Stomach (tissue), 8 donors: ENCODE measurements at regions not wholly inside any gene's neighbourhood (a gene's known extent, or its start where the extent isn't known, plus 50 kb on each side); places are given as distances from the start of the nearest gene placed in this dataset.

ENCODE experiments used
- DNase-seq, 2 donors: peaks; one replicate each; pipeline versions ENCODE4 v3.0.0 to v3.0.0-alpha.2; 2013 to 2019
- H3K27ac ChIP-seq, 5 donors: fragments of 200-600 bp in 4 of 5; sonication (generic) in 4 of 5; one replicate each; pipeline ENCODE4 v1.5.1; 2013 to 2019; ENCODE audit warnings: mild to moderate bottlenecking in 1 of 5, moderate library complexity in 1 of 5
- H3K27me3 ChIP-seq, 3 donors: fragments of 200-600 bp; sonication (generic); one replicate each; pipeline ENCODE4 v1.5.1; 2017 to 2019; ENCODE audit warnings: mixed run types in 1 of 3
- H3K36me3 ChIP-seq, 4 donors: fragments of 200-600 bp; sonication (generic); 1 replicate in 3 of 4; 2 replicates in 1 of 4; pipeline ENCODE4 v1.5.1; 2016 to 2019
- H3K4me1 ChIP-seq, 4 donors: fragments of 200-600 bp; sonication (generic); one replicate each; pipeline ENCODE4 v1.5.1; 2016 to 2019
- H3K4me3 ChIP-seq, 4 donors: fragments of 200-600 bp; sonication (generic) in 3 of 4; one replicate each; pipeline ENCODE4 v1.5.1; 2016 to 2019; ENCODE audit warnings: mild to moderate bottlenecking in 1 of 4
- H3K9me3 ChIP-seq, 4 donors: fragments of 200-600 bp; sonication (generic); one replicate each; pipeline ENCODE4 v1.5.1; 2016 to 2019
- EP300 ChIP-seq: sonication (generic); formaldehyde crosslinking; IDR thresholded peaks from one replicate; pipeline ENCODE4 v1.6.1; 2017; ENCODE audit warnings: antibody characterized with exemption
- POLR2A ChIP-seq, 4 donors: fragments of 450-650 bp; IDR thresholded peaks; one replicate each; pipeline ENCODE4 v1.6.1; 2016; ENCODE audit warnings: antibody characterized with exemption in 4 of 4, control low read depth in 2 of 4, mild to moderate bottlenecking in 1 of 4, moderate library complexity in 1 of 4
- POLR2AphosphoS5 ChIP-seq, 3 donors: sonication (generic); formaldehyde crosslinking; IDR thresholded peaks; one replicate each; pipeline ENCODE4 v1.6.1; 2016; ENCODE audit warnings: antibody characterized with exemption in 3 of 3
- WGBS, 5 donors: extraction: QIAGEN DNeasy Blood & Tissue Kit in 3 of 5; methylation state at CpG; one replicate each; pipeline versions ENCODE4 v1.1.5 to v1.1.7; 2013 to 2018; 5-methylcytosine and 5-hydroxymethylcytosine counted together
- intact Hi-C: fragments of 100-400 bp; cut with DNase I; formaldehyde crosslinking; loops from one replicate; pipeline ENCODE4 v1.15.1; 2023; ENCODE audit warnings: low total_unique reads
- TF ChIP-seq, protein P1 (sequence below), 7 experiments: fragments of 450-650 bp in 4 of 7; fragments of 200-600 bp in 3 of 7; sonication (generic) in 3 of 7; IDR thresholded peaks; one replicate each; pipeline ENCODE4 v1.5.1; 2016 to 2019; ENCODE audit warnings: antibody characterized with exemption in 7 of 7, control low read depth in 2 of 7, mild to moderate bottlenecking in 1 of 7
- donor health status: healthy with polysubstance abuse.
- donor health status: Bipolar disorder and iron deficiency.
- donor health status: healthy.

DNA sequence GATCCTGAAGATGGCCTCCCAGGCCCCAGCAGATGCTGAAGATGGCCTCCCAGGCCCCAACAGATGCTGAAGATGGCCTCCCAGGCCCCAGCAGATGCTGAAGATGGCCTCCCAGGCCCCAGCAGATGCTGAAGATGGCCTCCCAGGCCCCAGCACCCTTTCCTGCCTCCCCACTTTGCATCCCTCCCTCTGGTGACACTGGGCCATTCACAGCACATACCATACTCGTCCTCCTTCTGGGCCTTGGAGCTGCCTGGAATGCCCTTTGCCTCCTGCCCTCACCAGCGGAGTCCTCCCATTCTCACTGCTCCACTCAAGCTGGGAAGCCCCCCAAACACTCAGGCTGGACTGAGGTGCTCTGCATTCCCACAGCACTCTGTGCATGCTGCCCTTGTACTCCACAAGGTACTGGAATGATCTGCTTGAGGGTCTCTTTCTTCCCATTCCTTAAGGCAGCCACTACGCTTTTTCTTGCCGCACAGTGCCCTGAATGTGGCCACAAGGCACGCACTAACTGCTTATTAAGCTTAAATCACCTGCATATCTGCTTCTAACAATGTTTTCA lies 550.0 kb downstream of the BNC2 start:
- intact Hi-C loops, result no loop called here
- no peak overlapping the region for H3K4me3 ChIP-seq
- no peaks in the 10 kb centered on the region for H3K9me3 ChIP-seq
- no peaks in the 10 kb centered on the region for H3K36me3 ChIP-seq
- no peak overlapping the region for H3K27ac ChIP-seq
- WGBS, 5 donors, result 84 to 93% (median 90%) methylated on average over 5 of the region's 5 CpGs
- H3K27me3 ChIP-seq, result no peaks in the 10 kb centered on the region
- TF ChIP-seq POLR2A (IDR thresholded peaks at IDR 0.05), result no peak
- no peak for TF ChIP-seq EP300
- TF ChIP-seq, protein P1, sequence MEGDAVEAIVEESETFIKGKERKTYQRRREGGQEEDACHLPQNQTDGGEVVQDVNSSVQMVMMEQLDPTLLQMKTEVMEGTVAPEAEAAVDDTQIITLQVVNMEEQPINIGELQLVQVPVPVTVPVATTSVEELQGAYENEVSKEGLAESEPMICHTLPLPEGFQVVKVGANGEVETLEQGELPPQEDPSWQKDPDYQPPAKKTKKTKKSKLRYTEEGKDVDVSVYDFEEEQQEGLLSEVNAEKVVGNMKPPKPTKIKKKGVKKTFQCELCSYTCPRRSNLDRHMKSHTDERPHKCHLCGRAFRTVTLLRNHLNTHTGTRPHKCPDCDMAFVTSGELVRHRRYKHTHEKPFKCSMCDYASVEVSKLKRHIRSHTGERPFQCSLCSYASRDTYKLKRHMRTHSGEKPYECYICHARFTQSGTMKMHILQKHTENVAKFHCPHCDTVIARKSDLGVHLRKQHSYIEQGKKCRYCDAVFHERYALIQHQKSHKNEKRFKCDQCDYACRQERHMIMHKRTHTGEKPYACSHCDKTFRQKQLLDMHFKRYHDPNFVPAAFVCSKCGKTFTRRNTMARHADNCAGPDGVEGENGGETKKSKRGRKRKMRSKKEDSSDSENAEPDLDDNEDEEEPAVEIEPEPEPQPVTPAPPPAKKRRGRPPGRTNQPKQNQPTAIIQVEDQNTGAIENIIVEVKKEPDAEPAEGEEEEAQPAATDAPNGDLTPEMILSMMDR (IDR thresholded peaks at IDR 0.05), result no peak
- no peak for TF ChIP-seq POLR2AphosphoS5 (IDR thresholded peaks at IDR 0.05)
- DNase-seq, result no peak
- H3K4me1 ChIP-seq, result peaks cover 0 to 7% (median 0%) of the 10 kb centered on the region in 4 donors

DNA sequence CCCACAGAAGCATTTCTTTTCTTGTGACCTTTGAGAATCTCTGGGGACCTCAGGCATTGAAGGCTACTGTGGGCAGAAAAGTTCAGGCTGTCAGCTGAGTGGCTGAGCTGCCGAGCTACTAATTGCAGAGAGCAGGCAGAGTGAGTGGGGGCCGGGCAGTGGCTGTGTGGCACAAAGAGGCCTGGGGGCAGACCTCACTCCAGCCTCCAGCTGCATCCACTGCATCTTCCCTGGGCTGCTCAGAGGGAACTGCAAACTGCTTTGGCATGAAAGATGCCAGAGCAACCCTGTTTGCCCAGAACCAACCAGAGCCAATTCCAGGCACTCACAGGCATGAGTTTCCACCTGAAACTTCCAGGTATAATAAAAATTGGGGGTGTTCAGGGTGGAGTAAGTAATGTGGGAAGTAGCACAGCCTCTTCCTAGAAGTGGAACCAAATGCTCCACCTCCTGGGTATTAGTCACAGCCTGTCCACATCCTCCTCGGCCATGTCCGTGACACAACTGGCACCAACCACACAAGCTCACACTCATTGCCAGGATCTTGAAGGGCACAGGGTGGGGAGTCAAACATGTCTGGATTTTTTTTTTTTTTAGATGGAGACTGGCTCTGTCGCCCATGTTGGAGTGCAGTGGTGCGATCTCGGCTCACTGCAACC lies 548.9 kb downstream of the BNC2 start:
- H3K36me3 ChIP-seq, result no peaks in the 10 kb centered on the region
- H3K4me3 ChIP-seq, result no peak overlapping the region
- 64 to 71% (median 70%) methylated on average over 6 to 7 of the region's 7 CpGs for WGBS, 5 donors
- H3K4me1 ChIP-seq, result peaks cover 0 to 7% (median 0%) of the 10 kb centered on the region in 4 donors
- intact Hi-C loops, result no loop called here
- H3K27me3 ChIP-seq, result no peaks in the 10 kb centered on the region
- no peak overlapping the region for H3K27ac ChIP-seq
- no peaks in the 10 kb centered on the region for H3K9me3 ChIP-seq
- TF ChIP-seq POLR2A (IDR thresholded peaks at IDR 0.05), result no peak
- TF ChIP-seq, protein P1 (IDR thresholded peaks at IDR 0.05), result no peak
- TF ChIP-seq POLR2AphosphoS5 (IDR thresholded peaks at IDR 0.05), result no peak
- TF ChIP-seq EP300, result no peak
- DNase-seq, result no peak

DNA sequence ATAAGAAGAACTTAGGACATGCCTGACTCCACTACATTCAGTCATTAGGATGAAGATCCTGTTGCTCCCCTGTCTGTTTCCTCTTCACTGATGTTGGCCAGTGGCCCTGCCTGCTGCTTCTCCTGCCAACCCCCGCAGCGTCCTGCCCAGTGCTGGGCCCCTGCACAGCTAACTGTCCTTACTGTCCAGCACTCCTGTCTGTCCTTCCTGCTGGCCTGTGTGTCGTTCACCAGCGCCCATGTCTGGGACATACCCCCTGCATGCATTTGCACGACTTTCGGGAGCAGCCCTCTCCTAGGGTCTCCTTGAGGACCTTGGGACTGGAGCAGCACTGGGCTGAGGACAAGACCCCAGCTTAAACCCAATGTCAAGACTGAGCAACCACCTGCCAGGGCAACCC lies 547.6 kb downstream of the BNC2 start:
- TF ChIP-seq POLR2AphosphoS5 (IDR thresholded peaks at IDR 0.05), result no peak
- no peak for TF ChIP-seq EP300
- TF ChIP-seq POLR2A (IDR thresholded peaks at IDR 0.05), result no peak
- TF ChIP-seq, protein P1 (IDR thresholded peaks at IDR 0.05), result no peak
- Histone ChIP-seq H3K36me3 (no peaks in the 10 kb centered on the region), H3K27me3 (no peaks in the 10 kb centered on the region), H3K27ac (no peak overlapping the region), H3K4me3 (no peak overlapping the region), H3K4me1 (peaks cover 0 to 7% (median 0%) of the 10 kb centered on the region in 4 donors), H3K9me3 (no peaks in the 10 kb centered on the region)
- no peak for DNase-seq
- intact Hi-C loops, result no loop called here
- WGBS, 5 donors, result 60 to 85% (median 77%) methylated on average over 5 to 6 of the region's 6 CpGs

DNA sequence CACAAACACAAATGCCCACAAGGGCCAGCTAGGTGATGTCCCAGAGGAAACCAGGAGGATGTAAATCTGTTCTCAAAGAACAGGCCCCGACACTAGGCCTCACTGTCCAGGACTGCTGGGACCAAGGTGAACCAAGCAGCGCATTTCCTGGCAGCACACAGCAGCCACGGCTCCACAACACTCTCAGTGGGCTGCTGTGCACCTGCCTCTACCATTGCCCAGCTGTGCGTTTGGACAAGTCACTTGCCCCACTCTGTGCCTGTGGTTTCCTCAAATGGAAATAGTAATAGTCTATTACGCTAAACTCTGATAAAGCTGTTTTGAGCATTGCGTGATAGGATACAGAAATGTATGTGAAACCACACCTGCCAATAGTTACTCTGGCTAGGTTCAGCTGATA lies 544.5 kb downstream of the BNC2 start:
- Histone ChIP-seq H3K9me3 (no peaks in the 10 kb centered on the region), H3K27ac (no peak overlapping the region), H3K4me1 (peaks cover 0 to 7% (median 3%) of the 10 kb centered on the region in 4 donors), H3K36me3 (no peaks in the 10 kb centered on the region), H3K27me3 (no peaks in the 10 kb centered on the region), H3K4me3 (no peak overlapping the region)
- intact Hi-C loops, result no loop called here
- 81 to 88% (median 85%) methylated on average over 6 of the region's 6 CpGs for WGBS, 5 donors
- DNase-seq, result no peak
- TF ChIP-seq, protein P1 (IDR thresholded peaks at IDR 0.05), result no peak
